Activated CD4-positive, alpha-beta memory T cell treated with anti-CD3 and anti-CD28 coated beads for 36 hours (primary cell): ENCODE measurements at regions not wholly inside any gene's neighbourhood (a gene's known extent, or its start where the extent isn't known, plus 50 kb on each side); places are given as distances from the start of the nearest gene placed in this dataset.

Source experiments
- CTCF ChIA-PET: fragments of 350-600 bp; sonication (Branson Sonifier 250); formaldehyde crosslinking; loops from one replicate; lab custom pipeline; 2021; ENCODE audit warnings: antibody characterized with exemption, inconsistent platforms; lab: Charles Lee
- POLR2A ChIA-PET: fragments of 350-600 bp; sonication (Branson Sonifier 250); formaldehyde crosslinking; loops from one replicate; lab custom pipeline; 2021; ENCODE audit warnings: antibody characterized with exemption; lab: Charles Lee
- DNase-seq: peaks from one replicate; pipeline ENCODE4 v3.0.0-alpha.2; 2020
- H3K27ac Mint-ChIP-seq: one replicate; pipeline ENCODE4 v1.8.0; 2021; ENCODE audit warnings: mixed read lengths
- H3K27me3 Mint-ChIP-seq: one replicate; pipeline ENCODE4 v1.8.0; 2021; ENCODE audit warnings: mixed read lengths
- H3K36me3 Mint-ChIP-seq: one replicate; pipeline ENCODE4 v1.8.0; 2021; ENCODE audit warnings: mixed read lengths
- H3K4me1 Mint-ChIP-seq: one replicate; pipeline ENCODE4 v1.8.0; 2021; ENCODE audit warnings: low read depth, mixed read lengths
- H3K4me3 Mint-ChIP-seq: one replicate; pipeline ENCODE4 v1.8.0; 2021; ENCODE audit warnings: mild to moderate bottlenecking, mixed read lengths
- H3K9me3 Mint-ChIP-seq: one replicate; pipeline ENCODE4 v1.8.0; 2021; ENCODE audit warnings: mixed read lengths
- intact Hi-C: fragments of 100-400 bp; cut with micrococcal nuclease; formaldehyde crosslinking; loops from one replicate; pipeline ENCODE4 v1.15.1; 2023

DNA sequence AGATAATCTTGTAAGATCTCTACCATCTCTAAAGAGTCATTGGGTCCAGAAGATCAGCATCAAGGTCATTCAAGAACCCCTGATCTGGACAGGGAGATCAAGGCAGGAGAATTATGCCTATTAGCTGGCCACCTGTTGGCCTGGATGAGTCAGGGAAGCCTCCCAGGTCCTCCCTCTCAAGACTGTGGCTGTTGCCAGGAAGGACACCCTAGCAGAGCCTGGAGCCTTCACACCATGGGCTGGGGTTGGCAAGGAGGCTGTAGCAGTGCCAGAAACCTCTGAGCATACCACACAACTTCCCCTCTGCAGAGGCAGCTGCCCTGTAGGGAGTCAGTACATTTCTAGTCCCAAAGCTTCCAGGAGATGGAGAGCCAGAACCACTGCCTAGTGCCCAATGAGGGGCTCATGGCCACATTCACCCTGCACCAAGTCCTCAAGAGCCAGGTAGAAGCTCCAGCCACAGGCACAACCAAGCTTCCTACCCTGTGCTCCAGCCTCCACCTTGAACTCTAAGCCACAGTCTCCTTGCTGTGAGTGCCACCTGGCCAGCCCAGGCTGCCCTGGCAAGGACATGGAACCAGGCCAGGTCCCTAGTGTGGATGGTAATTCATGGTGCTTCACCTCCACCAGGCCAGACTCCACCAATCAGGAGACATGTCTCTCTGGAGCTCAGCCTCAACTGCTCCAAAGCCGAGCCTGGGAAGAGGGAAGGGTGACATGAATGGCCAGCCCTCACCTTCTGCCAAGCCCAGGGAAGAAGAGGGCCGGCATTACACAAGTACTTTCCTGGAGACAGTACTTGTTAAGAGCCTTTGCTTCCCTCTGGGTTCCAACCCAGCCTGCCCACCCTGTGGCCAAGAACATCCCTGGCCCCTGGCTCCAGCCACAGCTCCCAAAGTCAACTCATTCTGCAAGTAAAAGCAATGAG is 124.3 kb downstream of the BUD13 start:
- H3K4me1 Mint-ChIP-seq = no peaks in the 10 kb centered on the region
- no peak overlapping the region for H3K4me3 Mint-ChIP-seq
- H3K27me3 Mint-ChIP-seq = peaks cover 4% of the 10 kb centered on the region
- no peaks in the 10 kb centered on the region for H3K9me3 Mint-ChIP-seq
- H3K36me3 Mint-ChIP-seq = no peaks in the 10 kb centered on the region
- no peak for DNase-seq
- H3K27ac Mint-ChIP-seq = no peak overlapping the region
- CTCF ChIA-PET = no interaction called here
- POLR2A ChIA-PET = no interaction called here
- intact Hi-C loops = no loop called here

DNA sequence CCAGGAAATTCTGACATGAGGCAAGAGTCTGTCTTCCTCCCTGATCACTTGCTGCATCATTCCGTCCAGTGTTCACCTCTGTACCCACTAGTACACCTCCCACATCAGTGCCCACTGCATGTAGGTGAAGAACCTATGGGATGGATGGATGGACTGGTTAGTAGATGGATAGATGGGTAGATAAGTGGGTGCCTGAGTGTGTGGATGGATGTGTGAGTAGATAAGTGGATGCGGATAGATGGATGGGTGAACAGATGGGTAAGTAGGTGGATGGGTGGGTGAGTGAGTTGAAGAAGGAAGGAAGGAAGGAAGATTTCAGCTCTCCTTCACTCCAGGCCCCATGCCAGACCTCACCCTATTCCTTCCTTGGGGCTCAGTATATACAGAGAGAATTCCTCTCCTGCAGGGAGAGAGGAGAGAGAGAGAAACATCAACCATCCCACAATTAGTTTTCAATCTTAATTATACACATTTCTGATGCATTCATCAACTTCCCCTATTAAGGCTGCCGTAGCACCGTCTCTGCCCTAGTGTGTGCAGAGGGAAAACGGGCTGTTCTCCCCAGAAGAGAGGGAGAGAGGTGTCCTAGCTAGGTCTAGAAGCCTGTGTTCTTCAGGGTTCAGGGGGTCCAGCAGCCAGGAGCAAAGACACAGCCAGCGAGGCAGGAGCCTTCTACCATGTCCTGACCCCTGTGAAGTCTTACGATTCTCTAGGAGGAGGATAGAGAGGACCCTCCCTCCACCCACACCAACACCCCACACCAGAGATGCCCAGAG is 125.3 kb downstream of the BUD13 start:
- peaks cover 4% of the 10 kb centered on the region for H3K27me3 Mint-ChIP-seq
- H3K4me3 Mint-ChIP-seq = no peak overlapping the region
- H3K4me1 Mint-ChIP-seq = no peaks in the 10 kb centered on the region
- H3K9me3 Mint-ChIP-seq = no peaks in the 10 kb centered on the region
- no peaks in the 10 kb centered on the region for H3K36me3 Mint-ChIP-seq
- ChIA-PET CTCF (no interaction called here), POLR2A (no interaction called here)
- H3K27ac Mint-ChIP-seq = no peak overlapping the region
- no peak for DNase-seq
- intact Hi-C loops = no loop called here

DNA sequence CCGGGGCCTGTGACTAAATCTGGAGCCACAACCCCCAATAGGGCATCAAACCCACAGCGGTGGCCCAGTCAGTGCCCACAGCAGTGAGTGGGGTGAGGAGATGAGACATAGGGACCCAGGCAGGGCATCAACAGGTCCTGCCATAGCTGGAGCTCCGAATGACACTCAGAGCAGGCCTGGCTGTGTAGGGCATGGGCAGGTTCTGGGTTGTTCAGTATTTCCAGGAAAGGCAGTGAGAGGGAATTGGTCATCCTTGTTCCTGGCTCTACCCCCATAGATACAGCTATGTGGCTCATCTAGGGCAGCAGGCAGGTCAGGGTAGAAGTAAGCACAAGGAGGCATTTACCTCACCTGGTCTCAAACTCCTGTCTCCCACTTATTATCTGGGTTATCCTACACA is 126.6 kb downstream of the BUD13 start:
- Mint-ChIP-seq H3K27ac (no peak overlapping the region), H3K36me3 (no peaks in the 10 kb centered on the region)

DNA sequence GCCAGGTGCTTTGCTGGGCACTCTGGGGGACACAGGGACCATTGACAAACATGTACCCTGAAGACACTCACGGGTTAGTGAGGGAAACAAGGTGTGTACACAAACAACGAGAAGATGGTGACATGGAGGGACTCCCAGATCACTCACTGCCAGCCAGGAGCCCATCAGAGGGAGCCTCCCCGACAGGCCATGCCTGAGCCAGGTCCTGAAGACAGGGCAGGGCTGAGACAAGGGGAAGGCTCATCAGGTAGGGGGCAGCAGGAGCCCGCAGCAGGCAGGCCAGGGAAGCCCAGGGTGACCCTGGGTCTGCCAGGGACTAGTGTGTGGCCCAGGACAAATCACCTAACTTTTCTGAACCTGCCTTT is 127.9 kb downstream of the BUD13 start:
- Mint-ChIP-seq H3K4me1 (no peaks in the 10 kb centered on the region), H3K27me3 (no peaks in the 10 kb centered on the region), H3K27ac (no peak overlapping the region), H3K36me3 (no peaks in the 10 kb centered on the region), H3K9me3 (no peaks in the 10 kb centered on the region), H3K4me3 (no peak overlapping the region)
- POLR2A ChIA-PET = no interaction called here
- no peak for DNase-seq
- CTCF ChIA-PET = no interaction called here
- intact Hi-C loops = no loop called here

More for the DNA sequence above, 126.6 kb downstream of the BUD13 start:
- ChIA-PET CTCF (no interaction called here), POLR2A (no interaction called here)
- peaks cover 4% of the 10 kb centered on the region for H3K27me3 Mint-ChIP-seq
- intact Hi-C loops = no loop called here
- no peaks in the 10 kb centered on the region for H3K4me1 Mint-ChIP-seq
- no peaks in the 10 kb centered on the region for H3K9me3 Mint-ChIP-seq
- no peak for DNase-seq
- no peak overlapping the region for H3K4me3 Mint-ChIP-seq

DNA sequence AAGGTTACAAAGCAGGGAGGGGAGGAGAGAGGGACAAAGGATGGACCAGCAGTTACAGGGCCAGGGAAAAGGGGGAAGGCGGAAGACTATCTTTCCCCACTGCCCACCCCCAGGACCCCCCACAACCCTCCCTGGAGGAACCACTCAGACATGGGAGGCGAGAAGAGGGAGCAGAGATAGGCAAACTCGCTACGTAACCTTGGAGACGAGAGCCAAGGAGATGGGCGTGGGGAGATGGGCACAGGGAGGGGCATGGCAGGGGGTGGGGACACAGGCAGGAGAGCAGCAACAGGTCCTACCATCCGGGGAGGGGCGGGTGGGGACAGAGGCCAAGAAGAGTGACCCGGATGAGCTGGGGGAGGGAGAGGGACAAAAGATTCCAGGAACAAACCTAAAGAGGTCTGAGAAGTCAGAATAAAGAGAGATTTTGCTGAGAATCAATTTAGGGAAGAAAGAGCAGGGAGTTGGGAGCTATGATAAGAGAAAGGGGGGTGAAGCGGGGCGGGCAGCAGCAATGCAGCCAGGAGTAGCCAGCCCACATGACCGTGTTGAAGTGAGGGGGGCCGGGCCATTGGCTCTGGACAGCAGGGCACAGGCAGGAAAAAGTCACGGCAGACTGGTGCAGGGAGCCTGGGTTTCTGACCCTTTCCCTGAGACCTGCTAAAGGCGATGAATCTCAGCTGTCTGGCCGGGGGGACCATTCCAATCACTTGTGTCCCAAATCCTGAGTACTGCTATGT is 128.4 kb downstream of the BUD13 start:
- Mint-ChIP-seq H3K27me3 (no peaks in the 10 kb centered on the region), H3K4me3 (no peak overlapping the region), H3K4me1 (no peaks in the 10 kb centered on the region), H3K36me3 (no peaks in the 10 kb centered on the region), H3K9me3 (no peaks in the 10 kb centered on the region), H3K27ac (no peak overlapping the region)
- POLR2A ChIA-PET = no interaction called here
- DNase-seq = no peak
- CTCF ChIA-PET = no interaction called here
- intact Hi-C loops = no loop called here

DNA sequence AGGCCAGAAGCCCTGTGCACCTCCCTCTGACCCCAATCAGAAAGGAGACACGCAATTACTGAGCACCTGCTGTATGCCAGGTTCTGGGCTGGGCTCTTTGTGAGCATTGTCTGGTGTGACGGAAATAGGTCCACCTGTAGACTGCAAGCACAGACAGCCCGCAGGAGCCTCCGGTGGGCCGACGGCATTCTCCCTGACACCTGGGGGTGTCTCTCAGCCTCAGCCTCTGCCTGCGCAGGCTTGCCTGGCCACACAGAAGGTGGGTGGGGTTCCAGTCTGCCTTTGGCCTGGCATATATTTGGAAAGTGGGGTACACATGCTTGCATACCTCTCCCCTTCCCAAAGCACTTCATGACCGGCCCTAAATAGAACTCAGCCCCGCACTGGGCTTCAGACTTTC is 129.3 kb downstream of the BUD13 start:
- Mint-ChIP-seq H3K27ac (no peak overlapping the region), H3K9me3 (no peaks in the 10 kb centered on the region), H3K4me1 (no peaks in the 10 kb centered on the region), H3K27me3 (no peaks in the 10 kb centered on the region), H3K36me3 (no peaks in the 10 kb centered on the region), H3K4me3 (no peak overlapping the region)
- ChIA-PET POLR2A (no interaction called here), CTCF (no interaction called here)
- no peak for DNase-seq
- intact Hi-C loops = no loop called here

DNA sequence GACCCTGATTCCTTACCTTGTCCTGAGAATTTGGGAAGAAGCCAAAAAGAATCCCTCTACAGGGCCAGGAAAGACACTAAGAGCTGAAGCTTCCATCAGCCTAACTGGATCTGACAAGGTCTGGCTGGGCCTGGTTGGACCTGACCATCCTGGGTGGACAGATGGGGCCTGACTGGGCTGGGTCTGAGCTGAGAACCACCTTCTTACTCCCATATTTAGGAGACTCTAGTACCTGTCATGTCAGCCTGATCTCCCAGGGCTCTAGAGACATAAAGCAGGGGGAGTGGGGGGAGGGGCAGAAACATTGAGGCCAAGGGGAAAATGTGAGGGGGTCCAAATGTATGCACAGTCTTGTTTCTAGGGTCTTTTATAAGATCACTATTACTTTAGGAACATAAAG is 129.9 kb downstream of the BUD13 start:
- Mint-ChIP-seq H3K9me3 (no peaks in the 10 kb centered on the region), H3K27me3 (no peaks in the 10 kb centered on the region), H3K36me3 (no peaks in the 10 kb centered on the region), H3K27ac (no peak overlapping the region), H3K4me3 (no peak overlapping the region), H3K4me1 (no peaks in the 10 kb centered on the region)
- intact Hi-C loops = no loop called here
- ChIA-PET CTCF (interaction anchor here (1.4 to 1.9 kb wide), 2 partner anchors 49 to 129 kb away, joined by 6 to 7 read pairs; no protein-coding TSS in a partner anchor), POLR2A (no interaction called here)
- DNase-seq = no peak

DNA sequence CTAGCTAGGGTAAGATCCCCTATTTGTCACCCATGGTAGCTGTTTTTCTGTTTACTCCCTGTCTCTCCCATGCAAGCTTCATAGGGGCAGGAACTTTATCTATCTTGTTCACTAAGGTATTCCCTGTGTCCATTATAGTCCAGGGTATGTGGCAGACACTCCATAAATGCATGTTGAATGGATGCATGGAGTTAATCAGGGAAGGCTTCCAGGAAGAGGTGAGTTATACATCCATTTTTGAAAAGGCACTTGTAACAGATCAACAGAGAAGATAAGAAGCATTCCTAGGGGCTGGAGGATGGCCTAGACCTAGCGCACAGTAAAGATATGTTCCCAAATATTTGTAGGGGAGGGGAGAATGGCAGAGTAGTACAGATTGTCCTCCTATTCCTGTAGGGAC is 130.3 kb downstream of the BUD13 start:
- H3K27me3 Mint-ChIP-seq = no peaks in the 10 kb centered on the region
- no peaks in the 10 kb centered on the region for H3K9me3 Mint-ChIP-seq
- no peak for DNase-seq
- H3K27ac Mint-ChIP-seq = no peak overlapping the region
- POLR2A ChIA-PET = no interaction called here
- H3K4me1 Mint-ChIP-seq = no peaks in the 10 kb centered on the region
- CTCF ChIA-PET = interaction anchor here (1.4 to 1.9 kb wide), 3 partner anchors 49 to 188 kb away, joined by 6 to 9 read pairs (median 7); no protein-coding TSS in a partner anchor
- intact Hi-C loops = no loop called here
- H3K4me3 Mint-ChIP-seq = no peak overlapping the region
- H3K36me3 Mint-ChIP-seq = no peaks in the 10 kb centered on the region

DNA sequence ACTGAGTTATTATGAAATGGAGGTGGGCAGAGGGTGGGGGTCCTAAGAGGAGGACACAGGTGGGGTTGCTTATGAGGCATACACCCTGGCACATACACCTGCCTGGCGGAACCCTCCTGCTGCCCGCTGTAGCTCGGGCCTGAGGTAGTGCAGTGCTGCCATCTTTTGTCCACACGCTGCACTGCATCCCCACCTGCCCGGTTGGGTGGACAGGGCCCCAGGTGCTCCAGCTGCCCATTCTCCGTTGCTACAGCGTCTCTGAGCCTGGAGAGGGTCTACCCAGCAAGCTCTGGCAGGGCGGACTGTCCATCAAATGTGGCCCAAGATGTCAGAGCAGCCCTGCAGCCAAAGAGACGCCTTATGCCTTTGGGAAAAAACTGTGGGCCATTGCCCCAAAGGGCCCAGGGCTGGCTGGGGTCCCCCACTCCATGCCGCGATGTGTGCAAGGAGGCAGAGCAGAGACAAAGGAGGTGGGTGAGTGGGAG is 131.2 kb downstream of the BUD13 start:
- Mint-ChIP-seq H3K27ac (no peak overlapping the region), H3K9me3 (no peaks in the 10 kb centered on the region), H3K27me3 (no peaks in the 10 kb centered on the region), H3K4me1 (no peaks in the 10 kb centered on the region), H3K36me3 (no peaks in the 10 kb centered on the region), H3K4me3 (no peak overlapping the region)
- CTCF ChIA-PET = interaction anchor here (0.6 to 1.9 kb wide), 8 partner anchors 11 to 1437 kb away, joined by 3 to 9 read pairs (median 4); no protein-coding TSS in a partner anchor
- POLR2A ChIA-PET = no interaction called here
- intact Hi-C loops = no loop called here
- peak; percentile 48 for DNase-seq

DNA sequence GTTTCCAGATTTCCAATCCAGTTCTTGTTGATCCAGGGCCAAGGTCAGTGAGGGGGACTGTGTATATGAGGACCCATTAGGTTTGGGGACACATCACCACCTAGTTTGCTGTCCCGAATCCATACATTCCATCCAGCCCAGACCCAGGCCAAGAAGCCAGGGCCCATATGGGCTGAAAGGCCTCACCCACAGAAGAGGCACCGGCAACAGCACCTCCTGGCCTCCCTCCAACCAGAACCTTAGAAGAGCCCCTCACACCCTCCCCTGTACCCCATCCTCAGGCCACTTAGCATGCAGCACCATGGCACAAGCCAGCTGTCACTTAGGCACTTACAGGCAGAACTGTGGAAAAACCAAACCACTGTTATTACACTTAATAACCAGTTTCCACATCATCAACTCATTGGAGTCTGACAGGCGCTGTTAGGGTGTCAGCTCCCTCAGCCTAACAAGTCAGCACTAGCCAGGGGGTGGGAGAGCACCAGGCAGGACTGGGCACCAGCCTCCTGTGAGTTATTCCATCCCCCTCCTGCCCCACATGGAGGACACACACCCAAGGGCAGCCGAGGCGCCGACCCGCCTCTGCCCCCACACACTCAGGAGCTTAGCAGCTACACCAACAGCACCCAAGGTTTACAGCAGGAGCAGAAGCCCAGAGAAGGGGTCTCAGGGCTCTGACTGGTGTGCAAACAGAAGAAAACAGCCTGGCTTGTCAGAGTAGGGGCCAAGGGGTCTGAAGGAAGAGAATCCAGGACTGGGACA is 132.0 kb downstream of the BUD13 start:
- CTCF ChIA-PET = interaction anchor here (0.7 to 1.9 kb wide), 8 partner anchors 11 to 187 kb away, joined by 3 to 9 read pairs (median 3); no protein-coding TSS in a partner anchor
- no peak overlapping the region for H3K4me3 Mint-ChIP-seq
- intact Hi-C loops = no loop called here
- no peaks in the 10 kb centered on the region for H3K36me3 Mint-ChIP-seq
- no peak for DNase-seq
- H3K4me1 Mint-ChIP-seq = no peaks in the 10 kb centered on the region
- H3K27me3 Mint-ChIP-seq = peaks cover 2% of the 10 kb centered on the region
- no peak overlapping the region for H3K27ac Mint-ChIP-seq
- POLR2A ChIA-PET = no interaction called here
- H3K9me3 Mint-ChIP-seq = no peaks in the 10 kb centered on the region

DNA sequence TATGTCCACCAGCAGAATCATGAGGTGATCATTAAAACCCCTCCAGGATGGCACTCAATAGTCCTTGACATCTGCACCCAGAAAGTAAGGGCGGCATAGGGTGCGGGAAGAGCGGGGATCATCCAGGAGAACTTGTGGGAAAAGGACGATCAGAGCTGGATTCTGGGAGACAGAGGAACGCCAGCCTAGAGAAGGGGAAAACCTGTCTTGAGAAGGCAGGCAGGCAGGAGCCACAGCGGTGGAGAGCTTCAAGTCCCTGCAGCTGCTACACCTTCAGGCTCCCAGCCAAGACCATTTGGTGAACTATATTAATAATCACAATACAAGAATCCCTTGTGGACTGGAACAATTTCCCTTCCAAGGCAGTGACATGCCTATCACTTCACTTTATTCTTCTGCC is 134.3 kb downstream of the BUD13 start:
- DNase-seq = no peak
- intact Hi-C loops = no loop called here
- ChIA-PET CTCF (no interaction called here), POLR2A (no interaction called here)
- Mint-ChIP-seq H3K4me1 (no peaks in the 10 kb centered on the region), H3K27ac (no peak overlapping the region), H3K9me3 (no peaks in the 10 kb centered on the region), H3K36me3 (no peaks in the 10 kb centered on the region), H3K27me3 (peaks cover 5% of the 10 kb centered on the region), H3K4me3 (no peak overlapping the region)
